ENCODE measurements at regions not wholly inside any gene's neighbourhood (a gene's known extent, or its start where the extent isn't known, plus 50 kb on each side); places are given as distances from the start of the nearest gene placed in this dataset.

DNA sequence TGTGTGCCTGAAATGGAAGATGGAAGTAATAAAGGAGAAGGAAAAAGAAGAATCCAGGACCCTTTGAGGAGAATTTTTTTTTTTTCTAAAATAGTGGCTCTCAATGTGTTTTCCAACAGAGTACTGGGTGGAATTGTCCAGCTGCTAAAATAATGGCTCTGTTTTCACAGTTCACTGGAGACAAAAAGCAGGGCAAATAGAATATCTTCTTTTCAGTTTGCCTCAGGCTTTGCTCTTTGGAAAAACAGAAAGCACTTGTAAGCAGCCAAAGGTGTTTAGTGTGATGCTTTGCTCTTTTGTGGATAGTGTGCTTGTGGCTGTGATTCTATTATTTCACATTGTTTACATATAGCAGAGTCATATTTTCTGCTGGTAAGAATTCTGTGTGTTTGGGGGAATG is 77.4 kb upstream of the MROH9 start:
- CTCF ChIA-PET (ENCODE audit: low intra/inter-chr PET ratio) = no interaction called here
- Histone ChIP-seq H3K9me1 (ENCODE audit: control insufficient read depth, insufficient read depth, low read length) (no peaks in the 10 kb centered on the region), H3K36me3 (ENCODE audit: control insufficient read depth, insufficient read depth, low read length) (no peaks in the 10 kb centered on the region), H4K20me1 (replicated peaks; ENCODE audit: control insufficient read depth, insufficient read depth, low read length) (no peaks in the 10 kb centered on the region), H3K27ac (ENCODE audit: extremely low read depth, low read depth, low read length) (no peak overlapping the region), H3K9ac (ENCODE audit: insufficient read depth in 1 of 2, low read depth in 2 of 2, low read length in 2 of 2) (no peak overlapping the region), H3K4me1 (replicated peaks in 1 of 2; ENCODE audit: control insufficient read depth in 2 of 2, insufficient read depth in 2 of 2, low read length in 2 of 2) (no peaks in the 10 kb centered on the region), H3K79me2 (ENCODE audit: control insufficient read depth, insufficient read depth, low read length) (no peaks in the 10 kb centered on the region), H3K4me3 (no peak overlapping the region), H3K4me2 (ENCODE audit: insufficient read depth, low read length) (no peak overlapping the region), H2AFZ (ENCODE audit: low read depth, low read length) (no peak overlapping the region), H3K9me3 (replicated peaks; ENCODE audit: control insufficient read depth, insufficient read depth, low read depth, low read length) (no peaks in the 10 kb centered on the region), H3K27me3 (ENCODE audit: control insufficient read depth in 2 of 2, insufficient read depth in 2 of 2, low read length in 2 of 2) (no peaks in the 10 kb centered on the region)
- TF ChIP-seq SMAD2 (IDR thresholded peaks at IDR 0.05; ENCODE audit: low read depth, low read length) = no peak
- TF ChIP-seq, protein P1, sequence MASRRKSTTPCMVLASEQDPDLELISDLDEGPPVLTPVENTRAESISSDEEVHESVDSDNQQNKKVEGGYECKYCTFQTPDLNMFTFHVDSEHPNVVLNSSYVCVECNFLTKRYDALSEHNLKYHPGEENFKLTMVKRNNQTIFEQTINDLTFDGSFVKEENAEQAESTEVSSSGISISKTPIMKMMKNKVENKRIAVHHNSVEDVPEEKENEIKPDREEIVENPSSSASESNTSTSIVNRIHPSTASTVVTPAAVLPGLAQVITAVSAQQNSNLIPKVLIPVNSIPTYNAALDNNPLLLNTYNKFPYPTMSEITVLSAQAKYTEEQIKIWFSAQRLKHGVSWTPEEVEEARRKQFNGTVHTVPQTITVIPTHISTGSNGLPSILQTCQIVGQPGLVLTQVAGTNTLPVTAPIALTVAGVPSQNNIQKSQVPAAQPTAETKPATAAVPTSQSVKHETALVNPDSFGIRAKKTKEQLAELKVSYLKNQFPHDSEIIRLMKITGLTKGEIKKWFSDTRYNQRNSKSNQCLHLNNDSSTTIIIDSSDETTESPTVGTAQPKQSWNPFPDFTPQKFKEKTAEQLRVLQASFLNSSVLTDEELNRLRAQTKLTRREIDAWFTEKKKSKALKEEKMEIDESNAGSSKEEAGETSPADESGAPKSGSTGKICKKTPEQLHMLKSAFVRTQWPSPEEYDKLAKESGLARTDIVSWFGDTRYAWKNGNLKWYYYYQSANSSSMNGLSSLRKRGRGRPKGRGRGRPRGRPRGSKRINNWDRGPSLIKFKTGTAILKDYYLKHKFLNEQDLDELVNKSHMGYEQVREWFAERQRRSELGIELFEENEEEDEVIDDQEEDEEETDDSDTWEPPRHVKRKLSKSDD (conservative IDR thresholded peaks at IDR 0.05; ENCODE audit: low read length) = no peak
- TF ChIP-seq, protein P2, sequence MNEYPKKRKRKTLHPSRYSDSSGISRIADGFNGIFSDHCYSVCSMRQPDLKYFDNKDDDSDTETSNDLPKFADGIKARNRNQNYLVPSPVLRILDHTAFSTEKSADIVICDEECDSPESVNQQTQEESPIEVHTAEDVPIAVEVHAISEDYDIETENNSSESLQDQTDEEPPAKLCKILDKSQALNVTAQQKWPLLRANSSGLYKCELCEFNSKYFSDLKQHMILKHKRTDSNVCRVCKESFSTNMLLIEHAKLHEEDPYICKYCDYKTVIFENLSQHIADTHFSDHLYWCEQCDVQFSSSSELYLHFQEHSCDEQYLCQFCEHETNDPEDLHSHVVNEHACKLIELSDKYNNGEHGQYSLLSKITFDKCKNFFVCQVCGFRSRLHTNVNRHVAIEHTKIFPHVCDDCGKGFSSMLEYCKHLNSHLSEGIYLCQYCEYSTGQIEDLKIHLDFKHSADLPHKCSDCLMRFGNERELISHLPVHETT (CRISPR knock-in tag; conservative IDR thresholded peaks at IDR 0.05 in 1 of 2, IDR thresholded peaks at IDR 0.05 in 1 of 2) = no peak
- no peak for TF ChIP-seq ZFX (CRISPR knock-in tag; IDR thresholded peaks at IDR 0.05)
- TF ChIP-seq ZFP36 (IDR thresholded peaks at IDR 0.05; ENCODE audit: low read depth, low read length, partially characterized antibody) = no peak
- TF ChIP-seq KHSRP (IDR thresholded peaks at IDR 0.05) = no peak
- no peak for TF ChIP-seq SIRT6 (IDR thresholded peaks at IDR 0.05; ENCODE audit: low read depth, low read length)
- no peak for TF ChIP-seq ATF1 (CRISPR knock-in tag; IDR thresholded peaks at IDR 0.05)
- TF ChIP-seq ATF1 (tag; IDR thresholded peaks at IDR 0.05) = no peak
- no peak for TF ChIP-seq ZFPM2 (CRISPR knock-in tag; IDR thresholded peaks at IDR 0.05)
- TF ChIP-seq, protein P3, sequence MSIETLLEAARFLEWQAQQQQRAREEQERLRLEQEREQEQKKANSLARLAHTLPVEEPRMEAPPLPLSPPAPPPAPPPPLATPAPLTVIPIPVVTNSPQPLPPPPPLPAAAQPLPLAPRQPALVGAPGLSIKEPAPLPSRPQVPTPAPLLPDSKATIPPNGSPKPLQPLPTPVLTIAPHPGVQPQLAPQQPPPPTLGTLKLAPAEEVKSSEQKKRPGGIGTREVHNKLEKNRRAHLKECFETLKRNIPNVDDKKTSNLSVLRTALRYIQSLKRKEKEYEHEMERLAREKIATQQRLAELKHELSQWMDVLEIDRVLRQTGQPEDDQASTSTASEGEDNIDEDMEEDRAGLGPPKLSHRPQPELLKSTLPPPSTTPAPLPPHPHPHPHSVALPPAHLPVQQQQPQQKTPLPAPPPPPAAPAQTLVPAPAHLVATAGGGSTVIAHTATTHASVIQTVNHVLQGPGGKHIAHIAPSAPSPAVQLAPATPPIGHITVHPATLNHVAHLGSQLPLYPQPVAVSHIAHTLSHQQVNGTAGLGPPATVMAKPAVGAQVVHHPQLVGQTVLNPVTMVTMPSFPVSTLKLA (conservative IDR thresholded peaks at IDR 0.05) = no peak
- TF ChIP-seq, protein P4, sequence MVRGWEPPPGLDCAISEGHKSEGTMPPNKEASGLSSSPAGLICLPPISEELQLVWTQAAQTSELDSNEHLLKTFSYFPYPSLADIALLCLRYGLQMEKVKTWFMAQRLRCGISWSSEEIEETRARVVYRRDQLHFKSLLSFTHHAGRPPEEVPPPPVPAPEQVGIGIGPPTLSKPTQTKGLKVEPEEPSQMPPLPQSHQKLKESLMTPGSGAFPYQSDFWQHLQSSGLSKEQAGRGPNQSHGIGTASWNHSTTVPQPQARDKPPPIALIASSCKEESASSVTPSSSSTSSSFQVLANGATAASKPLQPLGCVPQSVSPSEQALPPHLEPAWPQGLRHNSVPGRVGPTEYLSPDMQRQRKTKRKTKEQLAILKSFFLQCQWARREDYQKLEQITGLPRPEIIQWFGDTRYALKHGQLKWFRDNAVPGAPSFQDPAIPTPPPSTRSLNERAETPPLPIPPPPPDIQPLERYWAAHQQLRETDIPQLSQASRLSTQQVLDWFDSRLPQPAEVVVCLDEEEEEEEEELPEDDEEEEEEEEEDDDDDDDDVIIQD (CRISPR knock-in tag; IDR thresholded peaks at IDR 0.05) = no peak
- no peak for TF ChIP-seq ZNF24 (IDR thresholded peaks at IDR 0.05)
- no peak for TF ChIP-seq EHMT2 (IDR thresholded peaks at IDR 0.05)
- TF ChIP-seq ARNT (IDR thresholded peaks at IDR 0.05) = no peak
- TF ChIP-seq GABPB1 (CRISPR knock-in tag; IDR thresholded peaks at IDR 0.05) = no peak
- FAIRE-seq (no peak), ATAC-seq (no peak), DNase-seq (ENCODE audit: extremely low read depth in 1 of 4, low spot score in 3 of 4) (no peak)
- in situ Hi-C loops (cut with MboI) (no loop called here), intact Hi-C loops (cut with micrococcal nuclease) (no loop called here)
- POLR2A ChIA-PET = no interaction called here
- BruUV-seq (replicated peaks) = no TSS peak
